ENCODE measurements at regions not wholly inside any gene's neighbourhood (a gene's known extent, or its start where the extent isn't known, plus 50 kb on each side); places are given as distances from the start of the nearest gene placed in this dataset.

DNA sequence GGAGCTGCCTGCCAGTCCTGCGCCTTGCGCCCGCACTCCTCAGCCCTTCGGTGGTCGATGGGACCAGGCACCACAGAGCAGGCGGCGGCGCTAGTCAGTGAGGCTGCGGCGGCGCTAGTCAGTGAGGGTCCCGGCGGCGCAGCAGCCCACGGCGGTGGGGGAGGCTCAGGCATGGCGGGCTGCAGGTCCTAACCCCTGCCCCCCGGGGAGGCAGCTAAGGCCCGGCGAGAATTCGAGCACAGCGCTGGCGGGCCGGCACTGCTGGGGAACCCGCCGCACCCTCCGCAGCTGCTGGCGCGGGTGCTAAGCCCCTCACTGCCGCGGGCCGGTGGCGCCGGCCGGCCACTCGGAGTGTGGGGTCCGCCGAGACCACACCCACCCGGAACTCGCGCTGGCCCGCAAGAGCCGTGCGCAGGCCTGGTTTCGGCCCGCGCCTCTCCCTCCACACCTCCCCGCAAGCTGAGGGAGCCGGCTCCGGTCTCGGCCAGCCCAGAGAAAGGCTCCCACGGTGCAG is 867.4 kb downstream of the DSC3 start:
- Histone ChIP-seq H3K27ac (ENCODE audit: low read depth, low read length, poor library complexity, severe bottlenecking) (no peak overlapping the region), H3K36me3 (ENCODE audit: insufficient read depth, low read length, poor library complexity, severe bottlenecking) (no peaks in the 10 kb centered on the region), H3K4me3 (ENCODE audit: low read depth, low read length, poor library complexity, severe bottlenecking) (no peak overlapping the region), H3K9me3 (ENCODE audit: low read depth, low read length, poor library complexity, severe bottlenecking) (peaks cover 4% of the 10 kb centered on the region), H3K27me3 (replicated peaks; ENCODE audit: insufficient read depth, low read depth, low read length, poor library complexity) (no peaks in the 10 kb centered on the region), H3K4me1 (ENCODE audit: insufficient read depth, low read length, poor library complexity, severe bottlenecking) (no peaks in the 10 kb centered on the region)
- CTCF ChIA-PET = no interaction called here
- BruUV-seq (replicated peaks) = no TSS peak
- POLR2A ChIA-PET (ENCODE audit: low non-redundant PET) = no interaction called here
- no peak for DNase-seq (ENCODE audit: low spot score)
- TF ChIP-seq EZH2 (IDR thresholded peaks at IDR 0.05; ENCODE audit: borderline replicate concordance, low read depth, low read length, poor library complexity, severe bottlenecking) (no peak), CTCF (conservative IDR thresholded peaks at IDR 0.05; ENCODE audit: low read depth, low read length) (no peak)
- intact Hi-C loops (cut with micrococcal nuclease; ENCODE audit: unreplicated experiment) = no loop called here

DNA sequence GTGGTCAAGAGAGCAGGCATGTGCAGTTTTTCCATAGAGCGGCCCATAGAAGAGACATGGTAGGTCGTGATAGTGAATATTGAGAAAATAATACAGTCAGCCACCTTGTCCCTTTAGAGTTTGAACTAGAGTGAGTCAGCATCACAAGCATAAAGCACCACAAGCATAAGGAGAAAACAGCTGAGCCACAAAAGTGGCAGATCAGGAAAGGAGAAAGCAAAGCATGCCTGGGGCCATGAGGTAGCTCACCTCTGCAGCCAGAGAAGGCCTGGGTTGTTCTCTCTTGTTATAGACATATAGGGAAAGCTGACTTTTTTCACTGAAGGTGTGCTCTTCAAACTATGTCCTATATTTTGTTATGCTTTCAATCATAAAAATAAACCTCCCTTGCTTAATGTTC is 879.0 kb downstream of the DSC3 start:
- no peaks in the 10 kb centered on the region for H3K9me3 ChIP-seq (ENCODE audit: low read depth, low read length, poor library complexity, severe bottlenecking)
- no peak for TF ChIP-seq EZH2 (IDR thresholded peaks at IDR 0.05; ENCODE audit: borderline replicate concordance, low read depth, low read length, poor library complexity, severe bottlenecking)
- TF ChIP-seq CTCF (conservative IDR thresholded peaks at IDR 0.05; ENCODE audit: low read depth, low read length) = no peak
- ChIA-PET POLR2A (ENCODE audit: low non-redundant PET) (no interaction called here), CTCF (no interaction called here)
- no peaks in the 10 kb centered on the region for H3K36me3 ChIP-seq (ENCODE audit: insufficient read depth, low read length, poor library complexity, severe bottlenecking)
- H3K27ac ChIP-seq (ENCODE audit: low read depth, low read length, poor library complexity, severe bottlenecking) = no peak overlapping the region
- BruUV-seq (replicated peaks) = no TSS peak
- H3K4me1 ChIP-seq (ENCODE audit: insufficient read depth, low read length, poor library complexity, severe bottlenecking) = no peaks in the 10 kb centered on the region
- no peak for DNase-seq (ENCODE audit: low spot score)
- no peak overlapping the region for H3K4me3 ChIP-seq (ENCODE audit: low read depth, low read length, poor library complexity, severe bottlenecking)
- intact Hi-C loops (cut with micrococcal nuclease; ENCODE audit: unreplicated experiment) = no loop called here
- H3K27me3 ChIP-seq (replicated peaks; ENCODE audit: insufficient read depth, low read depth, low read length, poor library complexity) = no peaks in the 10 kb centered on the region

- BruUV-seq (replicated peaks) = no TSS peak
- no peak for DNase-seq (ENCODE audit: low spot score)
These were observed 882.4 kb downstream of the DSC3 start for GRCh38 chr18:30160124-30160523.

More at GRCh38 chr18:30160124-30160523, 882.4 kb downstream of the DSC3 start:
- no peaks in the 10 kb centered on the region for H3K36me3 ChIP-seq (ENCODE audit: insufficient read depth, low read length, poor library complexity, severe bottlenecking)
- no peak for TF ChIP-seq CTCF (conservative IDR thresholded peaks at IDR 0.05; ENCODE audit: low read depth, low read length)
- no peak for TF ChIP-seq EZH2 (IDR thresholded peaks at IDR 0.05; ENCODE audit: borderline replicate concordance, low read depth, low read length, poor library complexity, severe bottlenecking)
- no peak overlapping the region for H3K27ac ChIP-seq (ENCODE audit: low read depth, low read length, poor library complexity, severe bottlenecking)
- H3K27me3 ChIP-seq (replicated peaks; ENCODE audit: insufficient read depth, low read depth, low read length, poor library complexity) = no peaks in the 10 kb centered on the region
- peaks cover 9% of the 10 kb centered on the region for H3K9me3 ChIP-seq (ENCODE audit: low read depth, low read length, poor library complexity, severe bottlenecking)
- intact Hi-C loops (cut with micrococcal nuclease; ENCODE audit: unreplicated experiment) = no loop called here
- no peaks in the 10 kb centered on the region for H3K4me1 ChIP-seq (ENCODE audit: insufficient read depth, low read length, poor library complexity, severe bottlenecking)
- ChIA-PET POLR2A (ENCODE audit: low non-redundant PET) (no interaction called here), CTCF (no interaction called here)
- no peak overlapping the region for H3K4me3 ChIP-seq (ENCODE audit: low read depth, low read length, poor library complexity, severe bottlenecking)

All from A673 (cell line).